Common myeloid progenitor, CD34-positive (primary cell): ENCODE measurements at regions not wholly inside any gene's neighbourhood (a gene's known extent, or its start where the extent isn't known, plus 50 kb on each side); places are given as distances from the start of the nearest gene placed in this dataset.

Experiments used
- CTCF ChIA-PET: fragments of 350-600 bp; sonication (Branson Sonifier 250); formaldehyde crosslinking; loops from one replicate; lab custom pipeline; 2021; ENCODE audit warnings: antibody characterized with exemption; lab: Charles Lee
- POLR2A ChIA-PET: fragments of 350-600 bp; sonication (Branson Sonifier 250); formaldehyde crosslinking; loops from one replicate; lab custom pipeline; 2021; ENCODE audit warnings: antibody characterized with exemption; lab: Charles Lee
- DNase-seq, 3 donors: peaks; one replicate each; pipeline versions ENCODE4 v3.0.0 to v3.0.0-alpha.2; 2013
- H3K27ac ChIP-seq, 2 experiments: 1 replicate in 1 of 2; 2 replicates in 1 of 2; pipeline ENCODE4 v1.7.0; 2013; ENCODE audit warnings: inconsistent platforms in 2 of 2, low read length in 2 of 2, mild to moderate bottlenecking in 2 of 2, low read depth in 1 of 2, moderate library complexity in 1 of 2; ENCODE audit not compliant: severe bottlenecking in 2 of 2, insufficient read depth in 1 of 2, poor library complexity in 1 of 2
- H3K27me3 ChIP-seq, 5 experiments: replicated peaks in 2 of 5; 1 replicate in 3 of 5; 2 replicates in 2 of 5; pipeline versions ENCODE4 v1.6.1 to v1.7.0; 2013; ENCODE audit warnings: low read length in 4 of 5, mild to moderate bottlenecking in 2 of 5, moderate library complexity in 2 of 5, inconsistent platforms in 1 of 5; ENCODE audit not compliant: insufficient read depth in 5 of 5, control insufficient read depth in 4 of 5
- H3K36me3 ChIP-seq, 4 experiments: 1 replicate in 2 of 4; 2 replicates in 2 of 4; pipeline versions ENCODE4 v1.6.1 to v1.7.0; 2013; ENCODE audit warnings: low read length in 3 of 4, control low read depth in 1 of 4, mild to moderate bottlenecking in 1 of 4; ENCODE audit not compliant: control insufficient read depth in 4 of 4, insufficient read depth in 4 of 4
- H3K4me1 ChIP-seq, 4 experiments: 1 replicate in 3 of 4; 2 replicates in 1 of 4; pipeline versions ENCODE4 v1.6.1 to v1.7.1; 2013; ENCODE audit warnings: low read length in 3 of 4, mild to moderate bottlenecking in 3 of 4, control low read depth in 1 of 4, inconsistent platforms in 1 of 4, moderate library complexity in 1 of 4; ENCODE audit not compliant: control insufficient read depth in 4 of 4, insufficient read depth in 4 of 4; ENCODE audit errors: control extremely low read depth in 1 of 4
- H3K4me3 ChIP-seq, 7 experiments: 1 replicate in 4 of 7; 2 replicates in 3 of 7; pipeline versions ENCODE4 v1.5.1 to v1.7.0; 2013; ENCODE audit warnings: mild to moderate bottlenecking in 7 of 7, low read length in 6 of 7, moderate library complexity in 6 of 7, inconsistent platforms in 2 of 7, low read depth in 2 of 7, control low read depth in 1 of 7; ENCODE audit not compliant: insufficient read depth in 4 of 7, control insufficient read depth in 1 of 7; ENCODE audit errors: extremely low read depth in 1 of 7
- H3K9me3 ChIP-seq, 5 experiments: 1 replicate in 4 of 5; 2 replicates in 1 of 5; pipeline versions ENCODE4 v1.6.1 to v1.7.1; 2013; ENCODE audit warnings: low read length in 4 of 5, mild to moderate bottlenecking in 2 of 5, inconsistent platforms in 1 of 5, low read depth in 1 of 5, moderate library complexity in 1 of 5; ENCODE audit not compliant: control insufficient read depth in 4 of 5, insufficient read depth in 2 of 5; ENCODE audit errors: control extremely low read depth in 1 of 5
- WGBS: methylation state at CpG from one replicate; pipeline ENCODE4 v1.1.5; 2013; ENCODE audit not compliant: insufficient coverage; 5-methylcytosine and 5-hydroxymethylcytosine counted together

GRCh38 chr11:129702410-129703398 is 112.9 kb upstream of the TMEM45B start:
- no peak for DNase-seq
- Histone ChIP-seq H3K4me1 (no peaks in the 10 kb centered on the region), H3K27ac (no peak overlapping the region), H3K27me3 (peaks cover 0 to 28% (median 11%) of the 10 kb centered on the region in 5 experiments), H3K36me3 (no peaks in the 10 kb centered on the region), H3K4me3 (no peak overlapping the region), H3K9me3 (no peaks in the 10 kb centered on the region)
- POLR2A ChIA-PET = no interaction called here
- WGBS = 92% methylated on average over 14 of the region's 14 CpGs
- CTCF ChIA-PET = interaction anchor here (1.0 kb wide), 1 partner anchor 328 kb away, joined by 3 read pairs; no protein-coding TSS in a partner anchor

DNA sequence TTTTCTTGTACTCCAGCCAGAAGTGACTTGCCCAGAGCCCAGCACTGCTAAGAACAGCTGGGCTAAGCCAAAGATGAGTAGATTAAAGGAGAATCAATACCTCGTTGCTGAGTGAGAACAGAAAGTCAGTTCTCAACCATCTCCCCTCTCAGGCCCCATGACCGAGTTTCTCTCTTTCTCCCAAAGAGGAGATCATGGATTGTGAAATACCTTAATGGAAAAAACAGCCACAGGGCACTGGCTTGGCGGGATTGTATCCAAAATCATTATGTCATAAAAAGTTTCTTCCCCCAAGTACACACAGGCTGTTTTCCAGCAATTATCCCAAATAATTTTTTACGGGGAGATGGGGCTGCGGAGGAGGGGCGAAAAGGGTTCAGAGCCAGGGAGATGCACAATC is 111.8 kb upstream of the TMEM45B start:
- Histone ChIP-seq H3K36me3 (no peaks in the 10 kb centered on the region), H3K27me3 (peaks cover 0 to 28% (median 11%) of the 10 kb centered on the region in 5 experiments), H3K4me1 (no peaks in the 10 kb centered on the region), H3K9me3 (no peaks in the 10 kb centered on the region), H3K4me3 (no peak overlapping the region), H3K27ac (no peak overlapping the region)
- POLR2A ChIA-PET = no interaction called here
- no peak for DNase-seq
- WGBS = 89% methylated on average over 3 of the region's 6 CpGs
- CTCF ChIA-PET = no interaction called here

GRCh38 chr11:129704831-129705230 is 110.8 kb upstream of the TMEM45B start:
- Histone ChIP-seq H3K36me3 (no peaks in the 10 kb centered on the region), H3K4me1 (no peaks in the 10 kb centered on the region), H3K27ac (no peak overlapping the region), H3K9me3 (no peaks in the 10 kb centered on the region), H3K27me3 (peaks cover 0 to 27% (median 9%) of the 10 kb centered on the region in 5 experiments), H3K4me3 (no peak overlapping the region)
- DNase-seq = no peak
- WGBS = 86% methylated on average over 3 of the region's 3 CpGs
- ChIA-PET POLR2A (no interaction called here), CTCF (no interaction called here)

DNA sequence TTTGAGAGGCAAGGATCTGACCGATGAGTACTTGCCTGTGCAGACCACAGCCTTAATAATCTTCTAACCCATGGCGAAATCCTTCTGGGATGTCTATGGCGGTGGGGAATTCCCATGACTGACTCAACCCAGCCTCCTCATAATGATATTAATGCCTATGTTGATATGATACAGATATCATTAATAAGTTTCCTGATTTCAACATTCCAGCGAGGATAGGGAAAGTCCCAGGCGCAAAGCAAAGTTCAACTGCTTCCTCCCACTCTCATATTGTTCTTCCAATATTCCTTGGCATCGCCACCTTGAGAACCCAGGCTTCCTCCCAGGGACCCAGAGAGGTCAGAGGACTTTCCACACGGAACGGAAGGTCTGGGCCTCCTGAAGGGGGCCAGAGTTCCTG is 110.3 kb upstream of the TMEM45B start:
- Histone ChIP-seq H3K27me3 (peaks cover 0 to 30% (median 9%) of the 10 kb centered on the region in 5 experiments), H3K27ac (no peak overlapping the region), H3K36me3 (no peaks in the 10 kb centered on the region), H3K4me3 (no peak overlapping the region), H3K9me3 (no peaks in the 10 kb centered on the region), H3K4me1 (no peaks in the 10 kb centered on the region)
- ChIA-PET POLR2A (no interaction called here), CTCF (interaction anchor here (1.3 kb wide), 1 partner anchor 10 kb away, joined by 3 read pairs; no protein-coding TSS in a partner anchor)
- no peak for DNase-seq
- 81% methylated on average over 4 of the region's 8 CpGs for WGBS

DNA sequence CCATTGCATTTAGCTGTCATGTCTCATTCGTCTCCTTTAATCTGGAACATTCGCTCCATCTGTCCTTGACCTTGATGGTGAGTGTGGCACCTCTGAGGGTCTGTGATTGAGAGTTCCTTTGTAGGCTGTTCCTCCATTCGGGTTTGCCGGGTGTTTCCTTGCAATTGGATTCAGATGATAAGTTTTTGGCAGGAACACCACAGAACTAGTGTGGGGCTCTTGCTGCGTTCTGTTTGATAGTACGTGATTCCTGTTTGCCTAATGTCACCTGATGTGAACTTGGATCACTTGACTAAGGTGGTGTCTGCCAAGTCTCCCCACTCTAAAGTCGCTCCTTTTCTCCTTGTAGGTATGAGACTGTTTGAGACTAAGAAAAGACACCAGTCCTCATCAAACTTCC is 109.7 kb upstream of the TMEM45B start:
- H3K36me3 ChIP-seq = no peaks in the 10 kb centered on the region
- H3K27me3 ChIP-seq = peaks cover 0 to 27% (median 7%) of the 10 kb centered on the region in 5 experiments
- CTCF ChIA-PET = interaction anchor here (1.3 kb wide), 1 partner anchor 10 kb away, joined by 3 read pairs; no protein-coding TSS in a partner anchor
- H3K4me3 ChIP-seq = no peak overlapping the region
- DNase-seq = no peak
- H3K27ac ChIP-seq = no peak overlapping the region
- POLR2A ChIA-PET = no interaction called here
- 91% methylated on average over 5 of the region's 7 CpGs for WGBS
- no peaks in the 10 kb centered on the region for H3K4me1 ChIP-seq
- peaks cover 0 to 3% (median 0%) of the 10 kb centered on the region in 5 experiments for H3K9me3 ChIP-seq

- POLR2A ChIA-PET = no interaction called here
- CTCF ChIA-PET = interaction anchor here (1.0 kb wide), 1 partner anchor 15 kb away, joined by 5 read pairs; no protein-coding TSS in a partner anchor
- Histone ChIP-seq H3K4me3 (no peak overlapping the region), H3K36me3 (no peaks in the 10 kb centered on the region), H3K9me3 (peaks cover 0 to 5% (median 0%) of the 10 kb centered on the region in 5 experiments), H3K4me1 (no peaks in the 10 kb centered on the region), H3K27me3 (peaks cover 0 to 10% (median 5%) of the 10 kb centered on the region in 5 experiments), H3K27ac (no peak overlapping the region)
- DNase-seq = no peak
- 94% methylated on average over 15 of the region's 15 CpGs for WGBS
Observed at GRCh38 chr11:129709801-129710398, 105.7 kb upstream of the TMEM45B start.
